Ascending aorta (tissue), 2 donors: ENCODE measurements at regions not wholly inside any gene's neighbourhood (a gene's known extent, or its start where the extent isn't known, plus 50 kb on each side); places are given as distances from the start of the nearest gene placed in this dataset.

Experiments used
- DNase-seq, 2 donors: peaks; one replicate each; pipeline ENCODE4 v3.0.0-alpha.2; 2019; ENCODE audit warnings: low spot score in 2 of 2
- H3K27ac ChIP-seq, 2 donors: fragments of 200-600 bp; sonication (generic); one replicate each; pipeline ENCODE4 v1.5.1; 2016 to 2017; ENCODE audit warnings: mild to moderate bottlenecking in 1 of 2
- H3K27me3 ChIP-seq: fragments of 200-600 bp; sonication (generic); one replicate; pipeline ENCODE4 v1.5.1; 2017
- H3K36me3 ChIP-seq, 2 donors: fragments of 200-600 bp; sonication (generic); one replicate each; pipeline ENCODE4 v1.5.1; 2016
- H3K4me1 ChIP-seq, 2 donors: fragments of 200-600 bp; sonication (generic); one replicate each; pipeline ENCODE4 v1.5.1; 2016 to 2017; ENCODE audit warnings: mild to moderate bottlenecking in 1 of 2
- H3K4me3 ChIP-seq, 2 donors: fragments of 200-600 bp; sonication (generic); one replicate each; pipeline ENCODE4 v1.5.1; 2016 to 2017; ENCODE audit warnings: mild to moderate bottlenecking in 1 of 2
- H3K9me3 ChIP-seq, 2 donors: fragments of 200-600 bp; sonication (generic); one replicate each; pipeline ENCODE4 v1.5.1; 2016
- CTCF ChIP-seq, 3 experiments: fragments of 200-600 bp in 2 of 3; fragments of 450-650 bp in 1 of 3; sonication (generic) in 2 of 3; IDR thresholded peaks; one replicate each; pipeline ENCODE4 v1.5.1; 2016 to 2019; ENCODE audit warnings: antibody characterized with exemption in 3 of 3, mild to moderate bottlenecking in 1 of 3, moderate library complexity in 1 of 3
- intact Hi-C: fragments of 100-400 bp; cut with DNase I; formaldehyde crosslinking; loops from one replicate; pipeline ENCODE4 v1.15.1; 2023

GRCh38 chr3:117721866-117722265 lies 1012.3 kb downstream of the TUSC7 start:
- DNase-seq = no peak
- Histone ChIP-seq H3K36me3 (no peaks in the 10 kb centered on the region), H3K27me3 (no peaks in the 10 kb centered on the region), H3K9me3 (no peaks in the 10 kb centered on the region), H3K4me1 (no peaks in the 10 kb centered on the region), H3K4me3 (no peak overlapping the region), H3K27ac (no peak overlapping the region)
- intact Hi-C loops = no loop called here
- TF ChIP-seq CTCF (IDR thresholded peaks at IDR 0.05) = no peak

- no peaks in the 10 kb centered on the region for H3K27me3 ChIP-seq
- H3K36me3 ChIP-seq = no peaks in the 10 kb centered on the region
- no peak for TF ChIP-seq CTCF (IDR thresholded peaks at IDR 0.05)
- no peak for DNase-seq
- intact Hi-C loops = no loop called here
- H3K27ac ChIP-seq = no peak overlapping the region
- H3K4me3 ChIP-seq = no peak overlapping the region
- H3K4me1 ChIP-seq = no peaks in the 10 kb centered on the region
- no peaks in the 10 kb centered on the region for H3K9me3 ChIP-seq
Measured at GRCh38 chr3:117722856-117723255, 1013.3 kb downstream of the TUSC7 start.

- no peaks in the 10 kb centered on the region for H3K27me3 ChIP-seq
- no peak overlapping the region for H3K4me3 ChIP-seq
- no peak overlapping the region for H3K27ac ChIP-seq
- TF ChIP-seq CTCF (IDR thresholded peaks at IDR 0.05) = no peak
- H3K4me1 ChIP-seq = no peaks in the 10 kb centered on the region
- no peaks in the 10 kb centered on the region for H3K36me3 ChIP-seq
- no peaks in the 10 kb centered on the region for H3K9me3 ChIP-seq
- DNase-seq = no peak
- intact Hi-C loops = no loop called here
Measured at GRCh38 chr3:117723825-117724224, 1014.2 kb downstream of the TUSC7 start.

GRCh38 chr3:117725314-117725713 lies 1015.7 kb downstream of the TUSC7 start:
- DNase-seq = no peak
- Histone ChIP-seq H3K27ac (no peak overlapping the region), H3K9me3 (no peaks in the 10 kb centered on the region), H3K4me1 (no peaks in the 10 kb centered on the region), H3K36me3 (no peaks in the 10 kb centered on the region), H3K4me3 (no peak overlapping the region), H3K27me3 (no peaks in the 10 kb centered on the region)
- no peak for TF ChIP-seq CTCF (IDR thresholded peaks at IDR 0.05)
- intact Hi-C loops = no loop called here

GRCh38 chr3:117726776-117727175 lies 1017.2 kb downstream of the TUSC7 start:
- no peaks in the 10 kb centered on the region for H3K36me3 ChIP-seq
- intact Hi-C loops = no loop called here

More at GRCh38 chr3:117726776-117727175, 1017.2 kb downstream of the TUSC7 start:
- Histone ChIP-seq H3K4me1 (no peaks in the 10 kb centered on the region), H3K27ac (no peak overlapping the region), H3K9me3 (no peaks in the 10 kb centered on the region), H3K27me3 (no peaks in the 10 kb centered on the region), H3K4me3 (no peak overlapping the region)
- no peak for DNase-seq
- TF ChIP-seq CTCF (IDR thresholded peaks at IDR 0.05) = no peak
